OCI-LY3 (cell line): ENCODE measurements at regions not wholly inside any gene's neighbourhood (a gene's known extent, or its start where the extent isn't known, plus 50 kb on each side); places are given as distances from the start of the nearest gene placed in this dataset.

Experiments
- H2AFZ ChIP-seq: fragments of 200-600, 300-600 bp; shearing (Covaris generic); 2 replicates; pipeline ENCODE4 v1.6.0; 2014; ENCODE audit warnings: antibody characterized with exemption, low read depth, low read length
- H3K27ac ChIP-seq: fragments of 200-600, 300-600 bp; sonication (generic); 2 replicates; pipeline ENCODE4 v1.5.1; 2014; ENCODE audit warnings: mild to moderate bottlenecking, low read length, moderate library complexity, mixed read lengths
- H3K27me3 ChIP-seq: fragments of 200-600, 300-600 bp; sonication (generic); 2 replicates; pipeline ENCODE4 v1.6.1; 2014; ENCODE audit warnings: low read depth, low read length, mixed read lengths
- H3K36me3 ChIP-seq: fragments of 200-600, 300-600 bp; sonication (generic); replicated peaks from 2 replicates; pipeline ENCODE3; 2014; ENCODE audit warnings: low read depth, low read length, mixed read lengths
- H3K4me1 ChIP-seq: fragments of 300-600, 200-600 bp; sonication (generic); 2 replicates; pipeline ENCODE4 v1.6.1; 2014; ENCODE audit warnings: low read length, mixed read lengths
- H3K4me2 ChIP-seq: fragments of 200-600, 300-600 bp; sonication (generic); 2 replicates; pipeline ENCODE4 v1.6.1; 2014; ENCODE audit warnings: low read length, mixed read lengths
- H3K4me3 ChIP-seq: fragments of 300-600, 200-600 bp; sonication (generic); 2 replicates; pipeline ENCODE4 v1.5.1; 2014; ENCODE audit warnings: antibody characterized with exemption, mild to moderate bottlenecking, low read length, moderate library complexity
- H3K79me2 ChIP-seq: fragments of 300-600, 200-600 bp; shearing (Covaris generic); 2 replicates; pipeline ENCODE4 v1.6.1; 2014; ENCODE audit warnings: mild to moderate bottlenecking, low read length, mixed read lengths
- H3K9ac ChIP-seq: fragments of 300-600, 200-600 bp; shearing (Covaris generic); 2 replicates; pipeline ENCODE4 v1.6.0; 2014; ENCODE audit warnings: mild to moderate bottlenecking, low read length, moderate library complexity
- H3K9me3 ChIP-seq: fragments of 200-600, 300-600 bp; shearing (Covaris generic); 2 replicates; pipeline ENCODE4 v1.6.1; 2014; ENCODE audit warnings: low read length, mixed read lengths; ENCODE audit not compliant: insufficient read depth
- H4K20me1 ChIP-seq: fragments of 200-600, 300-600 bp; sonication (generic); 2 replicates; pipeline ENCODE4 v1.6.1; 2016; ENCODE audit warnings: low read length, mixed read lengths; ENCODE audit not compliant: insufficient read depth
- CTCF ChIP-seq: fragments of 200-600, 300-600 bp; sonication (generic); IDR thresholded peaks from 2 replicates; pipeline ENCODE4 v1.5.1; 2014; ENCODE audit warnings: antibody characterized with exemption, low read length, low read depth
- EZH2phosphoT487 ChIP-seq: fragments of 200-600 bp; shearing (Covaris generic); IDR thresholded peaks from 2 replicates; pipeline ENCODE4 v1.6.1; 2018; ENCODE audit warnings: antibody characterized with exemption, mixed run types, low read depth

- no peaks in the 10 kb centered on the region for H3K79me2 ChIP-seq
- no peak overlapping the region for H2AFZ ChIP-seq
- no peaks in the 10 kb centered on the region for H3K27me3 ChIP-seq
- no peak overlapping the region for H3K4me2 ChIP-seq
- no peaks in the 10 kb centered on the region for H4K20me1 ChIP-seq
- H3K9ac ChIP-seq = no peak overlapping the region
- H3K4me3 ChIP-seq = no peak overlapping the region
- no peaks in the 10 kb centered on the region for H3K9me3 ChIP-seq
- H3K27ac ChIP-seq = no peak overlapping the region
- H3K4me1 ChIP-seq = no peaks in the 10 kb centered on the region
- H3K36me3 ChIP-seq = no peaks in the 10 kb centered on the region
- no peak for TF ChIP-seq CTCF
- TF ChIP-seq EZH2phosphoT487 = no peak
These were observed 60.1 kb upstream of the FHIP2A start for GRCh38 chr10:114761205-114762193.

- no peak overlapping the region for H3K4me2 ChIP-seq
- H3K36me3 ChIP-seq = no peaks in the 10 kb centered on the region
- H3K79me2 ChIP-seq = no peaks in the 10 kb centered on the region
- no peak overlapping the region for H2AFZ ChIP-seq
- no peaks in the 10 kb centered on the region for H3K4me1 ChIP-seq
- H3K9me3 ChIP-seq = no peaks in the 10 kb centered on the region
- no peak overlapping the region for H3K4me3 ChIP-seq
- no peaks in the 10 kb centered on the region for H4K20me1 ChIP-seq
- no peak overlapping the region for H3K27ac ChIP-seq
- H3K9ac ChIP-seq = no peak overlapping the region
- TF ChIP-seq EZH2phosphoT487 (no peak), CTCF (no peak)
- no peaks in the 10 kb centered on the region for H3K27me3 ChIP-seq
These were observed 58.8 kb upstream of the FHIP2A start for GRCh38 chr10:114762811-114763210.

DNA sequence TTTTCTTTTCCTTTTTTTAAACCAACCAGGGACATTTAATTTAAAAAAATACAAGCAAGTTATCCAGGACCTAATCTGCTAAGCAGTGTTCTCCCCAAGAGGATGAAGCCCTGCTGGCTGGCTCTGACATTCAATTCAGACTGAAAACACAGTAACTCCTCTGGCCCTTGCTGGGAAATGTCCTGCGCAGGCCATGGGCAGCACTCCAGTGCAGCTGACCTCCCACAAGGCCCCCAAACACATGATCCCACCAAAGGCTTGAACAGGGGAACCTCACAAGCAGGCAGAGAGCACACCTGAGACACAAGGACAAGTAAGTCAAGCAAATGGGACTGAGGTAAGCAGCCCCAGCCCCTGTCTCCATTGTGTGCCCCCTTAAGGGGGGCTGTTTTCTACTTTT is 56.9 kb upstream of the FHIP2A start:
- Histone ChIP-seq H2AFZ (no peak overlapping the region), H3K9me3 (no peaks in the 10 kb centered on the region), H3K9ac (no peak overlapping the region), H3K4me1 (no peaks in the 10 kb centered on the region), H3K4me3 (no peak overlapping the region), H4K20me1 (no peaks in the 10 kb centered on the region), H3K27me3 (no peaks in the 10 kb centered on the region), H3K27ac (no peak overlapping the region), H3K36me3 (no peaks in the 10 kb centered on the region), H3K79me2 (no peaks in the 10 kb centered on the region), H3K4me2 (no peak overlapping the region)
- TF ChIP-seq CTCF (no peak), EZH2phosphoT487 (no peak)

DNA sequence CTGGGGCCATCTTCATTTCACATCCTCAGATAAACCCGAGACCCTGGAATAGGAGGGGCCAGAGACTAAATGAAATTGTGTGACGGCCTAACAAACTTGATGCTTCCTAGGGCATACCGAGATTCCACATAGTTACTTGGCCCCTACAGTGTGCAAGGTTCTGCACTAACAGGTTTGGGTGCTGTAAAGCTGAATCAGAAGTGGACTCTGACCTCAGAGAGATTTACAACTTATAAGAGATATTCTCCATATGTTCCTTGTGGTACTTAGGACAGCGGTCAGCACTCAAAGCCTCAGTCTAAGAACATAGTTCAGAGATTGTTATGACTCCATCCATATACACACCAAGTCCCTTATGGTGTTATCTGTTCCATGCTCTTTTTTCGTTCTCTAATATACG is 55.1 kb upstream of the FHIP2A start:
- Histone ChIP-seq H3K36me3 (no peaks in the 10 kb centered on the region), H3K27me3 (no peaks in the 10 kb centered on the region), H3K4me2 (no peak overlapping the region), H2AFZ (no peak overlapping the region), H3K4me1 (no peaks in the 10 kb centered on the region), H3K9ac (no peak overlapping the region), H3K9me3 (no peaks in the 10 kb centered on the region), H4K20me1 (no peaks in the 10 kb centered on the region), H3K27ac (no peak overlapping the region), H3K4me3 (no peak overlapping the region), H3K79me2 (no peaks in the 10 kb centered on the region)
- no peak for TF ChIP-seq CTCF
- no peak for TF ChIP-seq EZH2phosphoT487
